ENCODE measurements at regions not wholly inside any gene's neighbourhood (a gene's known extent, or its start where the extent isn't known, plus 50 kb on each side); places are given as distances from the start of the nearest gene placed in this dataset.

DNA sequence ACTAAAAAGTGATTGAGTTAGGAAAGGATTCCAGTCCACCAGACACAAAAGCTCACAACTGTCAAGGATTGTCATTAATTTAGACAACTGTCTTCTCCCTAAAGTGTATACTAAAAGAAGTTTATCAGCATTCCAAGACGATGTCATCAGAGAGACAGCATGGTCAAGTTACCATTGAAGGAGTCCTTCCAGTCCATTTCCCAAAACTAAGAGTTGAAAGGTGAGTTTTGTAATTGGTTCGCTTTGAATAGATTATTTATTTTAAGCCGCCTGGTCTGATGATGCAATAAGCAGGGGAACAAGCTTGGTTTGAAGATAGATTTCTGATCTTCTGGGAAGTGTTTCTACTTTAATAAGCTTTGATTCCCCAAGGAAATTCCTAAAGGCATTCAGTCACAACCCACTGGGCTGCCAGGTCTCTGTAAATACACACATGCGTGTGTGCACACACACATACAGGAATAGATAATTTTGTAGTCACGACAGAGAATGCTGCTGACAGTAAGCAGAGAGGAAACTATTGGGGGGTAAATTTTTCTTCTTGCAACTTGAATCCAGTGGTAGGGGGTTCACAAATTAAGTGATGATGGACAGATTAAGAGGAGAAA lies 234.8 kb downstream of the PIK3R1 start:
- no peak for DNase-seq (ENCODE audit: low spot score)

DNA sequence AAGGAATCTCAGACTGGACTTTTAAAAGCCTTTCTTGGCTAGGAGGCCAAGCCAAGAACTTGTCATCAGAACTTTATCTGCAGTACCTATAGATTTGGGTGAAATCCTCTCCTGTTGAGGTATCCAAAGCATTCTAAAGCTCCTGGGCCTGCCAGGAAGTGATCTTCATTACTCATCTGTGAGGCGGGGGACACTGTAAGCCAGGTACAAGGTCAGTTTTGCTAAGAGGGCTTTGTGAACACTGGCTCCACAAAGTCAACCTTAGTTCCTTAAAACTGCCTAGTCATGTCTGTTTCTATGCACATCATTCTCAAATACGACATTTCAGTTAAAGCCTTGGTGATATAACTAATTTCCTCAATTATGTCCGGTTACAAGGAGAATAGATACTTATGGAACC lies 236.7 kb downstream of the PIK3R1 start:
- no peak for DNase-seq (ENCODE audit: low spot score)

DNA sequence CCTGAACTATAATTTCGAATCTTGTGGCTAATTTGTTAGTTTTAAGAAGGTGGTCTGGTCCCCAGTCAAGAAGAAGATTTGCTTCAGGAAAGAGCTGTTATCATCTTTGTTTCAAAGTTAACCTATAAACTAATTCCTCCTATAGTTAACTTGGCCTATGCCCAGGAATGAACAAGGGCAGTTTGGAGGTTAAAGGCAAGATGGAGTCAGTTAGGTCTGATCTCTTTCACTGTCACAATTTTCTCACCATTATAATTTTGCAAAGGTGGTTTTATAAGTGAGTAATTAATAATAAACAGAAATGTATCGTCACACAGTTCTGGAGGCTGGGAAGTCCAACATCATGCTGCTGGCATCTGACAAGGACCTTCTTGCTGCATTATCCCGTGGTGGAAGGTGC lies 238.6 kb downstream of the PIK3R1 start:
- no peak for DNase-seq (ENCODE audit: low spot score)

- no peak for DNase-seq (ENCODE audit: low spot score)
These were observed 239.2 kb downstream of the PIK3R1 start for GRCh38 chr5:68454766-68455165.

GRCh38 chr5:68455216-68455615 lies 239.7 kb downstream of the PIK3R1 start:
- no peak for DNase-seq (ENCODE audit: low spot score)

DNA sequence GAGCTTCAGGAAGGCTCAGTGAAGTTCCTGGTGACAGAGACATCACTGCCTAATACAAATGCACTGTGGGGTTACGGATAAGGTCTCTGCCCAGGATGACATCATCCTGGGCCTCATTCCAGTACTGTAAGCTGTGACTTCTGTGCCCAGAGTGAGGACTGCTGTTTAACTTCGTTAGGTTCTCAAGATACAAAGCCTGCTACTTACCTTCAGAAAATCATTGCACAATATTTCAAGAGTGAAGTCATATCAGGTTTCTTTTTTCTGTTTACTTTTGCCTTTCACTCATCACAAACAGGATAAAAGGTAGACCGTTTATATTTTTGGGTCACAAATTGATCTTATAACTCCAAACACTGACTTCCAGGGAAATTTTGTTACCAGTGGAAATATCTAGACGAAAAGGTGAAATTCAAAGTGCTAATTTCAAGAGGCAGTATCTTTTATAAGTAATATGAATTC lies 241.2 kb downstream of the PIK3R1 start:
- DNase-seq (ENCODE audit: low spot score) = peak; percentile 32

DNA sequence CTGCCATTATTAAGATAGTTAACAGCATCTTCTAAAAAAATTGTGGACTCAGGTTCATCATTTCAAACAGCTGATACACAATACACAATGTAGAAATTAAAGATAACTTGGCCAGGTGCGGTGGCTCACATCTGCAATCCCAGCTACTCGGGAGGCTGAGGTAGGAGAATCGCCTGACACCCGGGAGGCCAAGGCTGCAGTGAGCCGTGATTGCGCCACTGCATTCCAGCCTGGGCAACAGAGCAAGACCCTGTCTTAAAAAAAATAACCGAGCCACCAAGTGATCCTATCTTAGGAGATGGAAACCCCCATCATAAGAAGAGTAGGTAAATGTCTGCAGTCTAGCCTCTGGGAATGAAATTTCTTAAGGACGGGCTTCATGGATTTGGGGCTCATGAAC lies 241.7 kb downstream of the PIK3R1 start:
- no peak for DNase-seq (ENCODE audit: low spot score)

DNA sequence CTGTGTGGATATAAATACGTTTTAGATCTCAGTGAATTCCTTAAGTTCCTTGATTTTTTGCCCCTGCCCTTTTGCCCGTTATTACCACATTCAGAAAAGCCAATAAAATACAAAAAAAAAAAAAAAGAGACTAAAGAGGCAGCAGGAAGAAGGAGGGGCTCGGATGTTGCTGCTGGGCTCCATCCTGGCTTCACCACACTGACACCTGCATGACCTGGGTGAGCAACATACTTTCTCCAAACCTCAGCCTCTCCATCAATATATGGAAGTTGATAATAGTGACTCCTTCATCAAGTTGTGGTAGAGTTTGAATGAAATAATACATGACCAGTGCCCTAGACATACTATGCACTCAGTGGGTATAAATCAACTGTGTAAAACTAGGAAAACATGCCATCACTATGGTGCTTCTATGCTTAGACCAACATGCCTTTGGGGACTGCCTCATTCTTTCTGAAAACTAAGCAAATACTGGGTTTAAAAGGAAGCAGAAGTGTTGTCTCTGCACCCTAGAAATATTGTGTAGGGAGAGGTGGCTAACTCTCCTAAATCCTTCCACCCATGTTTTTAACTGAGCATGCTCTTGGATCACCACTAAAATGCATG lies 243.0 kb downstream of the PIK3R1 start:
- DNase-seq (ENCODE audit: low spot score) = no peak

DNA sequence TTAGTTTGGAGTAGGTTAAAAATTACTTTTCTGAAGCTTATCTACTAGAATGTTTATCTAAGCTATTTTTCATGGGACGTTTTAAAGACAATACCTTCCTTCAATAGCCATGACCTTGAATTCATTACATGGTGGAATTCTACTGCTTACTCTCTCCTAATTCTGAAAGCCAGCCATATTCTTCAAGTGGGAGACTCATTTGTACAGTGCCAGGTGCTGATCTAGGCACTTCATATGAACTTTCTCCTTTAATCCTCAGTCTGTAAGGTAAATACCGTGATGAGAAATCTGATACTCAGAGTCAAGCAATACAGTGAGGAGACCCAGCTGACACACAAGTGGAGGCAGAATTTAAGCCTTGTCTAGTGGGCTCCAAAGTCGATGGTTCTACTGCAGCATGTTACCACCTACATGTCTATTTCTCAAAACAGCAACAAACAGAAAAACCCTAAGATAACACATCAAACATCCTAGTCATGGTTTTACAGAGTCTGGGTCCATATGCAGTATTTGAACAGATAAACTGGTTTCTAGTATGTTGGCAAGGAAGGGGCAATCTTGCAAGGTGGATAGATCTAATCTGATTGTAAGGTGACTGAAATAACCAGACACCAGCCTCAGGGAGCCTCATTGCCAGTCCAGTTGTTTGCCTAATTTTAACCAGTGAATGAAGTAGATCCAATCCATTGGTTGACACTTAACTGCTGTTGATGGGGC lies 243.7 kb downstream of the PIK3R1 start:
- no peak for DNase-seq (ENCODE audit: low spot score)

GRCh38 chr5:68459810-68460139 lies 244.2 kb downstream of the PIK3R1 start:
- DNase-seq (ENCODE audit: low spot score) = no peak

GRCh38 chr5:68460147-68460798 lies 244.7 kb downstream of the PIK3R1 start:
- peak; percentile 32 for DNase-seq (ENCODE audit: low spot score)

DNA sequence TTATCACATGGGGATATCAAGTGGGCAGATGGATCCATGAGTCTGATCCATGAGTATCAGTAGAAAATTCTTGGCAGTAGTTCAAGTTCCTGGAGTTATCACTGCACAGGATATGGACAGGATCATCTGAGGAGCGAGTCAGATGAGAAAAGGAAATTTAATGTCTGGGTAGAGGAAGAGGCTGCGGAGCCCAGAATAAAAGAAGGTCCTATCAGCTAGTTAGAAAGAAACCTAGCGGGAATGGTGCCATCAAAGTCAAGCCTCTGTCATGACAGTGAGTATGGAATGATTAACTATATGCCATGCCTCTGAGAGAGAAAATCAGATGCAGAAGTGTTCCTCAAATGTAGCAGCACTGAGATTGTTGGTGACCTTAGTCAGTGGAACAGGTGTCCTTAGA lies 248.1 kb downstream of the PIK3R1 start:
- DNase-seq (ENCODE audit: low spot score) = no peak

GRCh38 chr5:68464424-68464823 lies 248.9 kb downstream of the PIK3R1 start:
- no peak for DNase-seq (ENCODE audit: low spot score)

DNA sequence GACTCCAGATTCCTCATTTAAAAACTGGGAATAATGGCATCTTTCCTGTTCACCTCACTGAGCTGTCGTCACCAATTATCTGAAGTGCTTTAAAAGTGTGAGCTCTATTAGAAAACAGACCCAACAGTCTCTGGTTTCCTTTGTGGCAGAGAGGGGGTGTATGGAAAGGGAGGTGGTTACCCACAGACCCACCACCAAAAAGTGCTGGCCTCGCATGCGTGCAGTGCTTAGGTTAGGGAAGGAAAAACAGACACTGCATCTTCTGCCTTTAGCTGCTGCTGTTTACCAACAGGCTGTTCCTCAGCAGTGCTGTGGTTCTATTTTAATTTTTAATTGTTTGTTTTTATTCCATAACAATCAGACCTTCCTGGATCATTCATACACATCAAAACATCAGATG lies 249.6 kb downstream of the PIK3R1 start:
- no peak for DNase-seq (ENCODE audit: low spot score)

GRCh38 chr5:68465934-68466551 lies 250.5 kb downstream of the PIK3R1 start:
- peak; percentile 21 for DNase-seq (ENCODE audit: low spot score)

GRCh38 chr5:68467208-68467607 lies 251.7 kb downstream of the PIK3R1 start:
- DNase-seq (ENCODE audit: low spot score) = no peak

DNA sequence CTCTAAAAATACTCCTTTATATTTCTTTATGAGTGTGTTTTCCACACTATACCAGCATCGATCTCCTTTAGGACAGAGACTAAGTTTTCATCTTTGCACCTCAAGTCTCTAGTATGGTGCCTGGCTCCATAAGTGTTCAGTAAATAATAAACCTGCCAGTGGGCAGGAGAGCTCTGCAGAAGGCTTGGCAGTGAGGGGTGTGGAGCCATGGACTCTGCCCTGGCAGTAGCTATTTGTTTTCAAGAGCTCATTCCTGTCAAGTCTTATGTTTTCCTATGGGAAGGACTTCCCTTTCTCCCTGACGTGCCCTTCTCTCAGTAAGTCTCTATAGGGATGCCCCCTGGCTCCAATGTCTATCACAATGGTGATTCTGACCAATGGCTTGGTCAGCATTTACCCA lies 252.2 kb downstream of the PIK3R1 start:
- DNase-seq (ENCODE audit: low spot score) = no peak

- DNase-seq (ENCODE audit: low spot score) = no peak
These were observed 252.8 kb downstream of the PIK3R1 start for GRCh38 chr5:68468322-68468721.

DNA sequence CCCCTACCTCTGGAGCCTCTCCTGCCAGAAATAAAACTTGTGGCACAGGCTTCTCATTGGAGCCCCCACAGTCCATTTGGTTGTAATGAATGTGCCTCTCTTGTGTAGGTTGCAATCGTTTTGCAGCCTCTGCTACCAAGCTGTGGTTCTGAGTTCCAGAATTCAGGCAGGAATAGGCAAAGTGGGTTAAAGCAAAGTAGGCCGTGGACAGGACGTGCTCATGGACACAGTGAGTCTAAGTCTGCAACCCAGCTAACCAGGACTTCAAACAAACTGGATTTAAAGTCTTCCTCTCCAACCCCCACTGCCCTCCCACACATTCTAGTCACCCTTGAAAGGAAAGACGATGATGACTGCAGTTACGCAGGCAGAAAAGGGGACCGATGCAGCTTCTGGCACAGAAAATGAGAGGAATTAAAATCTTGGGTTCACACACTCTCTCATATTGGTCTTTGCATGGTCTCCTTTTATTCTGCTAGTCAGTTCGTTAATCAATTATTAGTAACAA lies 260.0 kb downstream of the PIK3R1 start:
- no peak for DNase-seq (ENCODE audit: low spot score)

DNA sequence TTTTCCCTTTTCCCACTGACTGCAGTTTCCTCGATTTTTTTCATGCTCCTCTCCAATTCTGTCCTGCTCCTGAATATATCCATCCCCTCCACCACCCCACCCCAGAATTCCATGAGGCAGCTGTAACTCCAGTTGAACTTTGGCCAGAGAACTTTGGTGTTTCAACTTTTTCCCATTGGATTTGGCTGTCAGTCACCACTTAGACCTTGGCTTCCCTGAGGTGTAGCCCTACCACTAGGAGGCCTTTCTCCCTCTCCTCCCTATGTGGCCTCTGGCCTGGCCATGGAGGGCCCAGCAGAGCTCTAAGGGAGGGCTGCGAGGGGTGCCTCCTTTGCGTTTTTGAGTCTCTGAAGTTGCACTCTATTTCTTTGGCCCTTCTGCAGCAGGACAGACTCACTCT lies 261.3 kb downstream of the PIK3R1 start:
- DNase-seq (ENCODE audit: low spot score) = peak; percentile 27

DNA sequence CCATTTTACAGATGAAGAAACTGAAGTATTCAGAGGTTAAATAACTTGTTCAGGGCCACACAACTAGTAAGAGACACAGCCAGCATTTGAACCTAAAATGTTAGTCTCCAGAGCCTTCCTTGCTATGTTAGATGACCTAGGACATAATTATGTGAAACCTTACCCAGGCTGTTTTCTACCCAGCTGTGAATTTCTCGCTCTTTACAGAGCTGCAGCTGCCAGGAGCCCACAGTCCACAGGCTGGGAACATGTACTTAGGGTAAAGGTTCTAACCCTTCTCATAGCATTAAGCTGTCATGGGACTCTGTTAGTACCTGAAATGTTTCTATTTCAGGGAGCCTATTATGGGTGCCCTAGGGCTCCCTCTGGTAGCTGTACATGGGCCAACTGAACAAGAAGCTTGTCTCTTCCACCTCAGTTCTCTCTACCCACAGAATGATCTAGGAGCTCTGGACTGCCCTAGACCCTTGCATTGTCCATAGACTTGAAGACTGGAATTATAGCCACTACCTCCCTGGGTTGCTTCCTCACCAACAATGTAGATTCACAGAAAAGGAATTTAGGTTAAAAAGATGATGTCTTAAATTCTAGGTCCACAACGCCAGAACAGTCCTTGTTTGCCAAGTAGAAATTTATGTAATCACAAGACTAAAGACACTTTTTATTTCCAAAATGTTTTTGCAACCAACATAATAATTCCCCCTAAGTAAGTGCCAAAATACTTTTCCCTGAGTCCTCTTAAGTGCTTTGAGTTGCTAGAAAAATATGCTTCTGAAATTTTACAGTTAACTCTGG lies 262.9 kb downstream of the PIK3R1 start:
- no peak for DNase-seq (ENCODE audit: low spot score)

- DNase-seq (ENCODE audit: low spot score) = no peak
These were observed 264.0 kb downstream of the PIK3R1 start for GRCh38 chr5:68479524-68479923.
